Neural cell (in vitro differentiated cells): ENCODE measurements at regions not wholly inside any gene's neighbourhood (a gene's known extent, or its start where the extent isn't known, plus 50 kb on each side); places are given as distances from the start of the nearest gene placed in this dataset.

Experiments
- H2AFZ ChIP-seq: fragments of 200-600, 300-800 bp; sonication (generic), shearing (Covaris generic); 2 replicates; pipeline ENCODE4 v1.6.0; 2014; ENCODE audit warnings: low read depth, mild to moderate bottlenecking, antibody characterized with exemption, low read length, moderate library complexity
- H3F3A ChIP-seq: fragments of 200-600 bp; shearing (Covaris generic); 2 replicates; pipeline ENCODE4 v1.6.1; 2016; ENCODE audit warnings: mild to moderate bottlenecking, moderate library complexity, mixed read lengths, antibody characterized with exemption, low read length; ENCODE audit not compliant: insufficient read depth, poor library complexity, severe bottlenecking
- H3K27ac ChIP-seq: fragments of 200-600, 300-800 bp; sonication (generic), shearing (Covaris generic); 2 replicates; pipeline ENCODE4 v1.5.1; 2014; ENCODE audit warnings: mild to moderate bottlenecking, low read length, moderate library complexity
- H3K27me3 ChIP-seq: fragments of 300-800, 200-600 bp; sonication (generic), shearing (Covaris generic); 2 replicates; pipeline ENCODE4 v1.6.0; 2014; ENCODE audit warnings: mild to moderate bottlenecking, low read depth, low read length, moderate library complexity; ENCODE audit not compliant: insufficient read depth
- H3K36me3 ChIP-seq: fragments of 300-800, 200-600 bp; sonication (generic), shearing (Covaris generic); 2 replicates; pipeline ENCODE4 v1.5.1; 2014; ENCODE audit warnings: mild to moderate bottlenecking, antibody characterized with exemption, low read length, moderate library complexity; ENCODE audit not compliant: insufficient read depth
- H3K4me2 ChIP-seq: fragments of 300-800, 200-600 bp; sonication (generic), shearing (Covaris generic); 2 replicates; pipeline ENCODE4 v1.6.0; 2014; ENCODE audit warnings: mild to moderate bottlenecking, low read length
- H3K4me3 ChIP-seq: fragments of 300-800, 200-600 bp; sonication (generic), shearing (Covaris generic); 2 replicates; pipeline ENCODE4 v1.5.1; 2014; ENCODE audit warnings: mild to moderate bottlenecking, low read length, moderate library complexity
- H3K79me2 ChIP-seq: fragments of 200-600 bp; shearing (Covaris generic); replicated peaks from 2 replicates; pipeline ENCODE4 v1.6.0; 2014; ENCODE audit warnings: mild to moderate bottlenecking, low read length, moderate library complexity; ENCODE audit not compliant: insufficient read depth
- H3K9ac ChIP-seq: fragments of 300-800, 200-600 bp; sonication (generic), shearing (Covaris generic); 2 replicates; pipeline ENCODE4 v1.6.1; 2016; ENCODE audit warnings: mild to moderate bottlenecking, low read length, mixed read lengths
- H3K9me2 ChIP-seq: fragments of 200-600 bp; shearing (Covaris generic); 2 replicates; pipeline ENCODE4 v1.6.1; 2016; ENCODE audit warnings: mild to moderate bottlenecking, low read length, mixed read lengths; ENCODE audit not compliant: insufficient read depth
- H3K9me3 ChIP-seq: fragments of 200-600, 300-800 bp; sonication (generic), shearing (Covaris generic); 2 replicates; pipeline ENCODE4 v1.6.1; 2016; ENCODE audit warnings: mild to moderate bottlenecking, mixed run types, low read length, moderate library complexity, mixed read lengths
- H4K20me1 ChIP-seq: fragments of 200-600 bp; shearing (Covaris generic); 2 replicates; pipeline ENCODE4 v1.6.1; 2016; ENCODE audit warnings: mild to moderate bottlenecking, mixed run types; ENCODE audit not compliant: insufficient read depth
- CTCF ChIP-seq: fragments of 450-650 bp; IDR thresholded peaks from 2 replicates; pipeline ENCODE4 v1.5.1; 2014; ENCODE audit warnings: antibody characterized with exemption, mild to moderate bottlenecking, moderate library complexity; ENCODE audit not compliant: poor library complexity, severe bottlenecking
- EP300 ChIP-seq: fragments of 450-650 bp; conservative IDR thresholded peaks from 2 replicates; pipeline ENCODE4 v1.6.1; 2014; ENCODE audit warnings: antibody characterized with exemption, mild to moderate bottlenecking, moderate library complexity; ENCODE audit not compliant: poor library complexity, severe bottlenecking
- EZH2 ChIP-seq: fragments of 200-600, 300-800 bp; shearing (Covaris generic), sonication (generic); IDR thresholded peaks from 2 replicates; pipeline ENCODE4 v1.6.1; 2014; ENCODE audit warnings: antibody characterized with exemption, low read length, borderline replicate concordance, mild to moderate bottlenecking; ENCODE audit not compliant: insufficient read depth, poor library complexity, severe bottlenecking
- MXI1 ChIP-seq: fragments of 450-650 bp; conservative IDR thresholded peaks from 2 replicates; pipeline ENCODE4 v1.6.1; 2014; ENCODE audit warnings: antibody characterized with exemption, mild to moderate bottlenecking; ENCODE audit not compliant: poor library complexity, severe bottlenecking
- POLR2AphosphoS5 ChIP-seq: IDR thresholded peaks from 2 replicates; pipeline ENCODE4 v1.6.1; 2012
- RAD21 ChIP-seq: fragments of 450-650 bp; conservative IDR thresholded peaks from 2 replicates; pipeline ENCODE4 v1.6.1; 2014; ENCODE audit warnings: antibody characterized with exemption, mild to moderate bottlenecking, moderate library complexity
- REST ChIP-seq: IDR thresholded peaks from 2 replicates; pipeline ENCODE4 v1.6.1; 2012; ENCODE audit warnings: borderline replicate concordance
- SMC3 ChIP-seq: fragments of 450-650 bp; conservative IDR thresholded peaks from 2 replicates; pipeline ENCODE4 v1.6.1; 2014; ENCODE audit warnings: antibody characterized with exemption, mild to moderate bottlenecking, moderate library complexity; ENCODE audit not compliant: poor library complexity
- TAF1 ChIP-seq: IDR thresholded peaks from 2 replicates; pipeline ENCODE4 v1.6.1; 2012; ENCODE audit warnings: low read depth

- no peak overlapping the region for H3K4me2 ChIP-seq
- H3K9me2 ChIP-seq: no peaks in the 10 kb centered on the region
- TF ChIP-seq POLR2AphosphoS5: no peak
- no peak for TF ChIP-seq REST
- TF ChIP-seq TAF1: no peak
- TF ChIP-seq EZH2: no peak
- TF ChIP-seq MXI1: no peak
- TF ChIP-seq RAD21: no peak
- no peak for TF ChIP-seq SMC3
- no peak for TF ChIP-seq EP300
- no peak for TF ChIP-seq CTCF
- no peak overlapping the region for H3K27ac ChIP-seq
- no peaks in the 10 kb centered on the region for H3K27me3 ChIP-seq
- no peak overlapping the region for H3K4me3 ChIP-seq
- H4K20me1 ChIP-seq: no peaks in the 10 kb centered on the region
- H3K9ac ChIP-seq: no peak overlapping the region
- no peaks in the 10 kb centered on the region for H3K36me3 ChIP-seq
- H3F3A ChIP-seq: no peaks in the 10 kb centered on the region
- no peaks in the 10 kb centered on the region for H3K79me2 ChIP-seq
- H2AFZ ChIP-seq: no peak overlapping the region
- H3K9me3 ChIP-seq: no peaks in the 10 kb centered on the region
These were observed 63.9 kb upstream of the LAPTM4A start for GRCh38 chr2:20115374-20115773.

GRCh38 chr2:20113986-20114938 lies 62.8 kb upstream of the LAPTM4A start:
- Histone ChIP-seq H4K20me1 (no peaks in the 10 kb centered on the region), H3K27ac (no peak overlapping the region), H3K4me2 (no peak overlapping the region), H2AFZ (no peak overlapping the region), H3K9ac (no peak overlapping the region), H3K27me3 (no peaks in the 10 kb centered on the region), H3F3A (no peaks in the 10 kb centered on the region), H3K36me3 (no peaks in the 10 kb centered on the region), H3K79me2 (no peaks in the 10 kb centered on the region), H3K4me3 (no peak overlapping the region), H3K9me2 (no peaks in the 10 kb centered on the region), H3K9me3 (no peaks in the 10 kb centered on the region)
- TF ChIP-seq POLR2AphosphoS5: no peak
- TF ChIP-seq CTCF: no peak
- no peak for TF ChIP-seq SMC3
